ENCODE measurements at regions not wholly inside any gene's neighbourhood (a gene's known extent, or its start where the extent isn't known, plus 50 kb on each side); places are given as distances from the start of the nearest gene placed in this dataset.
A peak's percentile ranks its signal among the peaks of the same experiment; 100 is the strongest.

- in situ Hi-C loops (cut with MboI; ENCODE audit: low sequenced_read_pairs in 4 of 4) (no loop called here), intact Hi-C loops (cut with DNase I; ENCODE audit: low total_unique reads) (no loop called here)
- no peak for TF ChIP-seq POLR2A (IDR thresholded peaks at IDR 0.05)
- no peak for TF ChIP-seq CTCF (IDR thresholded peaks at IDR 0.05 in 4 of 5, conservative IDR thresholded peaks at IDR 0.05 in 1 of 5)
- H3K9me3 ChIP-seq: no peaks in the 10 kb centered on the region
- H3K36me3 ChIP-seq: no peaks in the 10 kb centered on the region
- peaks cover 18 to 23% of the 10 kb centered on the region in 2 donors for H3K4me1 ChIP-seq
- ATAC-seq (no peak), DNase-seq (no peak)
- peak overlapping the region in 3 of 4 donors; percentile 35 to 53 (median 49) for H3K27ac ChIP-seq
- no peak overlapping the region for H3K4me3 ChIP-seq
- H3K27me3 ChIP-seq: no peaks in the 10 kb centered on the region
These were observed 121.4 kb upstream of the PDE5A start for GRCh38 chr4:119750048-119750447.

- H3K4me1 ChIP-seq: peaks cover 18 to 23% of the 10 kb centered on the region in 2 donors
- intact Hi-C loops (cut with DNase I; ENCODE audit: low total_unique reads) (no loop called here), in situ Hi-C loops (cut with MboI; ENCODE audit: low sequenced_read_pairs in 4 of 4) (no loop called here)
- H3K27me3 ChIP-seq: no peaks in the 10 kb centered on the region
- no peak for TF ChIP-seq POLR2A (IDR thresholded peaks at IDR 0.05)
- no peak for TF ChIP-seq CTCF (IDR thresholded peaks at IDR 0.05 in 4 of 5, conservative IDR thresholded peaks at IDR 0.05 in 1 of 5)
- no peaks in the 10 kb centered on the region for H3K36me3 ChIP-seq
- peak overlapping the region in 2 of 4 donors; percentile 7 to 55 for H3K27ac ChIP-seq
- no peak for DNase-seq
- H3K9me3 ChIP-seq: no peaks in the 10 kb centered on the region
- no peak for ATAC-seq
- no peak overlapping the region for H3K4me3 ChIP-seq
These were observed 120.2 kb upstream of the PDE5A start for GRCh38 chr4:119748853-119749252.

GRCh38 chr4:119746951-119747350 is 118.3 kb upstream of the PDE5A start:
- no peak overlapping the region for H3K27ac ChIP-seq
- H3K4me3 ChIP-seq: no peak overlapping the region
- H3K9me3 ChIP-seq: no peaks in the 10 kb centered on the region
- peaks cover 20 to 23% of the 10 kb centered on the region in 2 donors for H3K4me1 ChIP-seq
- ATAC-seq (no peak), DNase-seq (no peak)
- intact Hi-C loops (cut with DNase I; ENCODE audit: low total_unique reads) (no loop called here), in situ Hi-C loops (cut with MboI; ENCODE audit: low sequenced_read_pairs in 4 of 4) (no loop called here)
- TF ChIP-seq POLR2A (IDR thresholded peaks at IDR 0.05) (no peak), CTCF (IDR thresholded peaks at IDR 0.05 in 4 of 5, conservative IDR thresholded peaks at IDR 0.05 in 1 of 5) (no peak)
- no peaks in the 10 kb centered on the region for H3K27me3 ChIP-seq
- no peaks in the 10 kb centered on the region for H3K36me3 ChIP-seq

- TF ChIP-seq CTCF (IDR thresholded peaks at IDR 0.05 in 4 of 5, conservative IDR thresholded peaks at IDR 0.05 in 1 of 5): no peak
- no peak for TF ChIP-seq POLR2A (IDR thresholded peaks at IDR 0.05)
- intact Hi-C loops (cut with DNase I; ENCODE audit: low total_unique reads): no loop called here
- H3K36me3 ChIP-seq: no peaks in the 10 kb centered on the region
- no peak overlapping the region for H3K27ac ChIP-seq
- ATAC-seq (no peak), DNase-seq (no peak)
- no peak overlapping the region for H3K4me3 ChIP-seq
- no peaks in the 10 kb centered on the region for H3K27me3 ChIP-seq
- in situ Hi-C loops (cut with MboI; ENCODE audit: low sequenced_read_pairs in 4 of 4): no loop called here
- no peaks in the 10 kb centered on the region for H3K9me3 ChIP-seq
- H3K4me1 ChIP-seq: peaks cover 16 to 19% of the 10 kb centered on the region in 2 donors
These were observed 116.7 kb upstream of the PDE5A start for GRCh38 chr4:119745351-119745750.

- intact Hi-C loops (cut with DNase I; ENCODE audit: low total_unique reads) (no loop called here), in situ Hi-C loops (cut with MboI; ENCODE audit: low sequenced_read_pairs in 4 of 4) (no loop called here)
- Histone ChIP-seq H3K27me3 (no peaks in the 10 kb centered on the region), H3K4me1 (peaks cover 10 to 12% of the 10 kb centered on the region in 2 donors), H3K4me3 (no peak overlapping the region), H3K27ac (no peak overlapping the region), H3K9me3 (no peaks in the 10 kb centered on the region), H3K36me3 (no peaks in the 10 kb centered on the region)
- TF ChIP-seq POLR2A (IDR thresholded peaks at IDR 0.05) (no peak), CTCF (IDR thresholded peaks at IDR 0.05 in 4 of 5, conservative IDR thresholded peaks at IDR 0.05 in 1 of 5) (no peak)
- ATAC-seq (no peak), DNase-seq (no peak)
These were observed 116.0 kb upstream of the PDE5A start for GRCh38 chr4:119744580-119744979.
